Neural cell (in vitro differentiated cells): ENCODE measurements at regions not wholly inside any gene's neighbourhood (a gene's known extent, or its start where the extent isn't known, plus 50 kb on each side); places are given as distances from the start of the nearest gene placed in this dataset.

ENCODE experiments used
- H2AFZ ChIP-seq: fragments of 200-600, 300-800 bp; sonication (generic), shearing (Covaris generic); 2 replicates; pipeline ENCODE4 v1.6.0; 2014; ENCODE audit warnings: low read depth, mild to moderate bottlenecking, antibody characterized with exemption, low read length, moderate library complexity
- H3F3A ChIP-seq: fragments of 200-600 bp; shearing (Covaris generic); 2 replicates; pipeline ENCODE4 v1.6.1; 2016; ENCODE audit warnings: mild to moderate bottlenecking, moderate library complexity, mixed read lengths, antibody characterized with exemption, low read length; ENCODE audit not compliant: insufficient read depth, poor library complexity, severe bottlenecking
- H3K27ac ChIP-seq: fragments of 200-600, 300-800 bp; sonication (generic), shearing (Covaris generic); 2 replicates; pipeline ENCODE4 v1.5.1; 2014; ENCODE audit warnings: mild to moderate bottlenecking, low read length, moderate library complexity
- H3K27me3 ChIP-seq: fragments of 300-800, 200-600 bp; sonication (generic), shearing (Covaris generic); 2 replicates; pipeline ENCODE4 v1.6.0; 2014; ENCODE audit warnings: mild to moderate bottlenecking, low read depth, low read length, moderate library complexity; ENCODE audit not compliant: insufficient read depth
- H3K36me3 ChIP-seq: fragments of 300-800, 200-600 bp; sonication (generic), shearing (Covaris generic); 2 replicates; pipeline ENCODE4 v1.5.1; 2014; ENCODE audit warnings: mild to moderate bottlenecking, antibody characterized with exemption, low read length, moderate library complexity; ENCODE audit not compliant: insufficient read depth
- H3K4me2 ChIP-seq: fragments of 300-800, 200-600 bp; sonication (generic), shearing (Covaris generic); 2 replicates; pipeline ENCODE4 v1.6.0; 2014; ENCODE audit warnings: mild to moderate bottlenecking, low read length
- H3K4me3 ChIP-seq: fragments of 300-800, 200-600 bp; sonication (generic), shearing (Covaris generic); 2 replicates; pipeline ENCODE4 v1.5.1; 2014; ENCODE audit warnings: mild to moderate bottlenecking, low read length, moderate library complexity
- H3K79me2 ChIP-seq: fragments of 200-600 bp; shearing (Covaris generic); replicated peaks from 2 replicates; pipeline ENCODE4 v1.6.0; 2014; ENCODE audit warnings: mild to moderate bottlenecking, low read length, moderate library complexity; ENCODE audit not compliant: insufficient read depth
- H3K9ac ChIP-seq: fragments of 300-800, 200-600 bp; sonication (generic), shearing (Covaris generic); 2 replicates; pipeline ENCODE4 v1.6.1; 2016; ENCODE audit warnings: mild to moderate bottlenecking, low read length, mixed read lengths
- H3K9me2 ChIP-seq: fragments of 200-600 bp; shearing (Covaris generic); 2 replicates; pipeline ENCODE4 v1.6.1; 2016; ENCODE audit warnings: mild to moderate bottlenecking, low read length, mixed read lengths; ENCODE audit not compliant: insufficient read depth
- H3K9me3 ChIP-seq: fragments of 200-600, 300-800 bp; sonication (generic), shearing (Covaris generic); 2 replicates; pipeline ENCODE4 v1.6.1; 2016; ENCODE audit warnings: mild to moderate bottlenecking, mixed run types, low read length, moderate library complexity, mixed read lengths
- H4K20me1 ChIP-seq: fragments of 200-600 bp; shearing (Covaris generic); 2 replicates; pipeline ENCODE4 v1.6.1; 2016; ENCODE audit warnings: mild to moderate bottlenecking, mixed run types; ENCODE audit not compliant: insufficient read depth
- EP300 ChIP-seq: fragments of 450-650 bp; conservative IDR thresholded peaks from 2 replicates; pipeline ENCODE4 v1.6.1; 2014; ENCODE audit warnings: antibody characterized with exemption, mild to moderate bottlenecking, moderate library complexity; ENCODE audit not compliant: poor library complexity, severe bottlenecking
- EZH2 ChIP-seq: fragments of 200-600, 300-800 bp; shearing (Covaris generic), sonication (generic); IDR thresholded peaks from 2 replicates; pipeline ENCODE4 v1.6.1; 2014; ENCODE audit warnings: antibody characterized with exemption, low read length, borderline replicate concordance, mild to moderate bottlenecking; ENCODE audit not compliant: insufficient read depth, poor library complexity, severe bottlenecking
- MXI1 ChIP-seq: fragments of 450-650 bp; conservative IDR thresholded peaks from 2 replicates; pipeline ENCODE4 v1.6.1; 2014; ENCODE audit warnings: antibody characterized with exemption, mild to moderate bottlenecking; ENCODE audit not compliant: poor library complexity, severe bottlenecking
- POLR2AphosphoS5 ChIP-seq: IDR thresholded peaks from 2 replicates; pipeline ENCODE4 v1.6.1; 2012
- RAD21 ChIP-seq: fragments of 450-650 bp; conservative IDR thresholded peaks from 2 replicates; pipeline ENCODE4 v1.6.1; 2014; ENCODE audit warnings: antibody characterized with exemption, mild to moderate bottlenecking, moderate library complexity
- SMC3 ChIP-seq: fragments of 450-650 bp; conservative IDR thresholded peaks from 2 replicates; pipeline ENCODE4 v1.6.1; 2014; ENCODE audit warnings: antibody characterized with exemption, mild to moderate bottlenecking, moderate library complexity; ENCODE audit not compliant: poor library complexity
- TAF1 ChIP-seq: IDR thresholded peaks from 2 replicates; pipeline ENCODE4 v1.6.1; 2012; ENCODE audit warnings: low read depth
- TF ChIP-seq, protein P1 (sequence below): fragments of 450-650 bp; IDR thresholded peaks from 2 replicates; pipeline ENCODE4 v1.5.1; 2014; ENCODE audit warnings: antibody characterized with exemption, mild to moderate bottlenecking, moderate library complexity; ENCODE audit not compliant: poor library complexity, severe bottlenecking
- TF ChIP-seq, protein P2 (sequence below): IDR thresholded peaks from 2 replicates; pipeline ENCODE4 v1.6.1; 2012; ENCODE audit warnings: borderline replicate concordance

DNA sequence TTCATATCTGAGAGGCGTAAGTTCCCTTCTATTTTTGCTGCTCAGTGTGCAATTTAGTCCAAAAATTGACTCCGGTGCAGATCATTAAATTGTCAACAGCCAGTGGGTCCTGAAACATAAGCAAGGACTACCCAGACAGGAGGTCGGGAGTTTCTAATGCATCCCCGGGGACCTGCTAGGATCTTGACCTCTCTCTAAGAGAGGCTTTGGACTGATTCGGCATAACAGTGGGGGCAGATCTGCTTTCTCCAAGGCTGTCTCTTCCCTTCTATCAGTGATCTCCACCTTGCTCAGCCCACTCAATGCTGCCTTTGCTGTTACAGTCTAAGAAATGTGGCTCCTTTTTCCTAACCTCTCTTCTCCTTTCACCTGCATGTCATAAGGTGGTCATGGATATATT, 199.1 kb upstream of the NRP1 start:
- TF ChIP-seq RAD21 = no peak
- TF ChIP-seq SMC3 = no peak
- TF ChIP-seq, protein P1, sequence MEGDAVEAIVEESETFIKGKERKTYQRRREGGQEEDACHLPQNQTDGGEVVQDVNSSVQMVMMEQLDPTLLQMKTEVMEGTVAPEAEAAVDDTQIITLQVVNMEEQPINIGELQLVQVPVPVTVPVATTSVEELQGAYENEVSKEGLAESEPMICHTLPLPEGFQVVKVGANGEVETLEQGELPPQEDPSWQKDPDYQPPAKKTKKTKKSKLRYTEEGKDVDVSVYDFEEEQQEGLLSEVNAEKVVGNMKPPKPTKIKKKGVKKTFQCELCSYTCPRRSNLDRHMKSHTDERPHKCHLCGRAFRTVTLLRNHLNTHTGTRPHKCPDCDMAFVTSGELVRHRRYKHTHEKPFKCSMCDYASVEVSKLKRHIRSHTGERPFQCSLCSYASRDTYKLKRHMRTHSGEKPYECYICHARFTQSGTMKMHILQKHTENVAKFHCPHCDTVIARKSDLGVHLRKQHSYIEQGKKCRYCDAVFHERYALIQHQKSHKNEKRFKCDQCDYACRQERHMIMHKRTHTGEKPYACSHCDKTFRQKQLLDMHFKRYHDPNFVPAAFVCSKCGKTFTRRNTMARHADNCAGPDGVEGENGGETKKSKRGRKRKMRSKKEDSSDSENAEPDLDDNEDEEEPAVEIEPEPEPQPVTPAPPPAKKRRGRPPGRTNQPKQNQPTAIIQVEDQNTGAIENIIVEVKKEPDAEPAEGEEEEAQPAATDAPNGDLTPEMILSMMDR = no peak
- no peak for TF ChIP-seq MXI1
- no peak for TF ChIP-seq EZH2
- no peak for TF ChIP-seq TAF1
- no peak for TF ChIP-seq EP300
- TF ChIP-seq, protein P2, sequence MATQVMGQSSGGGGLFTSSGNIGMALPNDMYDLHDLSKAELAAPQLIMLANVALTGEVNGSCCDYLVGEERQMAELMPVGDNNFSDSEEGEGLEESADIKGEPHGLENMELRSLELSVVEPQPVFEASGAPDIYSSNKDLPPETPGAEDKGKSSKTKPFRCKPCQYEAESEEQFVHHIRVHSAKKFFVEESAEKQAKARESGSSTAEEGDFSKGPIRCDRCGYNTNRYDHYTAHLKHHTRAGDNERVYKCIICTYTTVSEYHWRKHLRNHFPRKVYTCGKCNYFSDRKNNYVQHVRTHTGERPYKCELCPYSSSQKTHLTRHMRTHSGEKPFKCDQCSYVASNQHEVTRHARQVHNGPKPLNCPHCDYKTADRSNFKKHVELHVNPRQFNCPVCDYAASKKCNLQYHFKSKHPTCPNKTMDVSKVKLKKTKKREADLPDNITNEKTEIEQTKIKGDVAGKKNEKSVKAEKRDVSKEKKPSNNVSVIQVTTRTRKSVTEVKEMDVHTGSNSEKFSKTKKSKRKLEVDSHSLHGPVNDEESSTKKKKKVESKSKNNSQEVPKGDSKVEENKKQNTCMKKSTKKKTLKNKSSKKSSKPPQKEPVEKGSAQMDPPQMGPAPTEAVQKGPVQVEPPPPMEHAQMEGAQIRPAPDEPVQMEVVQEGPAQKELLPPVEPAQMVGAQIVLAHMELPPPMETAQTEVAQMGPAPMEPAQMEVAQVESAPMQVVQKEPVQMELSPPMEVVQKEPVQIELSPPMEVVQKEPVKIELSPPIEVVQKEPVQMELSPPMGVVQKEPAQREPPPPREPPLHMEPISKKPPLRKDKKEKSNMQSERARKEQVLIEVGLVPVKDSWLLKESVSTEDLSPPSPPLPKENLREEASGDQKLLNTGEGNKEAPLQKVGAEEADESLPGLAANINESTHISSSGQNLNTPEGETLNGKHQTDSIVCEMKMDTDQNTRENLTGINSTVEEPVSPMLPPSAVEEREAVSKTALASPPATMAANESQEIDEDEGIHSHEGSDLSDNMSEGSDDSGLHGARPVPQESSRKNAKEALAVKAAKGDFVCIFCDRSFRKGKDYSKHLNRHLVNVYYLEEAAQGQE = no peak
- no peak for TF ChIP-seq POLR2AphosphoS5
- Histone ChIP-seq H2AFZ (no peak overlapping the region), H4K20me1 (no peaks in the 10 kb centered on the region)

GRCh38 chr10:33532901-33533300, 198.4 kb upstream of the NRP1 start:
- Histone ChIP-seq H3F3A (no peaks in the 10 kb centered on the region), H3K4me2 (no peak overlapping the region), H3K9me3 (peaks cover 5% of the 10 kb centered on the region), H3K27me3 (no peaks in the 10 kb centered on the region), H3K4me3 (no peak overlapping the region), H3K27ac (no peak overlapping the region), H3K9me2 (no peaks in the 10 kb centered on the region), H3K79me2 (no peaks in the 10 kb centered on the region), H3K9ac (no peak overlapping the region), H3K36me3 (no peaks in the 10 kb centered on the region), H2AFZ (no peak overlapping the region), H4K20me1 (no peaks in the 10 kb centered on the region)
- no peak for TF ChIP-seq EP300
- TF ChIP-seq POLR2AphosphoS5 = no peak
- TF ChIP-seq MXI1 = no peak
- TF ChIP-seq, protein P1 = no peak
- no peak for TF ChIP-seq RAD21
- no peak for TF ChIP-seq EZH2
- TF ChIP-seq SMC3 = no peak
- TF ChIP-seq TAF1 = no peak
- TF ChIP-seq, protein P2 = no peak

More for the DNA sequence above, 199.1 kb upstream of the NRP1 start:
- Histone ChIP-seq H3K9ac (no peak overlapping the region), H3K9me3 (peaks cover 5% of the 10 kb centered on the region), H3K27ac (no peak overlapping the region), H3K36me3 (no peaks in the 10 kb centered on the region), H3K9me2 (no peaks in the 10 kb centered on the region), H3K4me3 (no peak overlapping the region), H3F3A (no peaks in the 10 kb centered on the region), H3K4me2 (no peak overlapping the region), H3K27me3 (no peaks in the 10 kb centered on the region), H3K79me2 (no peaks in the 10 kb centered on the region)
